Fibroblast of lung (primary cell): ENCODE measurements at regions not wholly inside any gene's neighbourhood (a gene's known extent, or its start where the extent isn't known, plus 50 kb on each side); places are given as distances from the start of the nearest gene placed in this dataset.

Source experiments
- CTCF ChIP-seq, 2 donors: IDR thresholded peaks in 1 of 2; conservative IDR thresholded peaks in 1 of 2; 1 replicate in 1 of 2; 2 replicates in 1 of 2; pipeline ENCODE4 v1.5.1; 2011 to 2012; ENCODE audit warnings: low read length in 2 of 2, control low read depth in 1 of 2, inconsistent platforms in 1 of 2, low read depth in 1 of 2, mild to moderate bottlenecking in 1 of 2
- EZH2 ChIP-seq: IDR thresholded peaks from 2 replicates; pipeline ENCODE4 v1.5.1; 2012; ENCODE audit warnings: low read length, control low read depth, mild to moderate bottlenecking; ENCODE audit errors: missing control alignments

DNA sequence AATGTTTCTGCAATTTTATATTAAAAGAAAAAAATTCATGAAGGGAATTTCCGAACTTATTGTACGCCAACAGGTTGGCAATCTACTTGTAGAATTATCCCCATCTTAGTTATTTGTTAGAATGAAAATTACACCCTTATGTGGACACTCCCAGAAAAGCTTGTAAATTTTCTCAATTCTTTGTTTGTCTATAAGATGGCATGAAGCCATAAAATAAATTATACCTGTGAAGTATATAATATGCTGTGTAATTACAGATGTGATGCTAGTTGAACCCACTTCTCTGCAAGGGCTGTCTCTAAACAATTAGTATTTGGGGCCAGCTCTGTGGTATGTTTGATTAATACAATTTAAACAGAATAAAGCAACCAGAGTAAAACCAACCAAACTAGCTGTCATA lies 52.1 kb upstream of the DSP start:
- TF ChIP-seq CTCF (conservative IDR thresholded peaks at IDR 0.05 in 1 of 2, IDR thresholded peaks at IDR 0.05 in 1 of 2; ENCODE audit: low read depth in 1 of 2, low read length in 2 of 2) (no peak), EZH2 (no peak)
